ENCODE measurements at regions not wholly inside any gene's neighbourhood (a gene's known extent, or its start where the extent isn't known, plus 50 kb on each side); places are given as distances from the start of the nearest gene placed in this dataset.

DNA sequence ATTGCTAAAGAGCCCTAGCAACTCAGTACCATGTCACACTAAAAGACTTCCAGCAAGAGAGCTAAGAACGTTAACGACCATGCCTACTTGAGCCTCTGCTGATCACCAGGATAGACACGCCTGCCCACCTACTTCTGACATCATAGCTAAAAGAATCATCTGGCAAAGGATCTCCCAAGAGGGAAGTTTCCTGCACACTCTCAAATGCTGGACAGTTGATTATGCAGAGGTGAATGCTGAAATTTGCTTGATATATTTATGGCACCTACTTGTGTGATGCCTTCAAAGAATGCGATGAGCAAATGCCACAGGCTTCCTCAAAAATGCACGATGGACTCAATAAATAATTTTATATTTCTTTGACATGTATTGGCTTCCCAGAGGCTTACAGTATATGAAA is 113.6 kb downstream of the GALC start:
- no peak for DNase-seq (ENCODE audit: low read depth in 2 of 2)

- DNase-seq (ENCODE audit: low read depth in 2 of 2), result no peak
These were observed 114.0 kb downstream of the GALC start for GRCh38 chr14:87878959-87879358.

DNA sequence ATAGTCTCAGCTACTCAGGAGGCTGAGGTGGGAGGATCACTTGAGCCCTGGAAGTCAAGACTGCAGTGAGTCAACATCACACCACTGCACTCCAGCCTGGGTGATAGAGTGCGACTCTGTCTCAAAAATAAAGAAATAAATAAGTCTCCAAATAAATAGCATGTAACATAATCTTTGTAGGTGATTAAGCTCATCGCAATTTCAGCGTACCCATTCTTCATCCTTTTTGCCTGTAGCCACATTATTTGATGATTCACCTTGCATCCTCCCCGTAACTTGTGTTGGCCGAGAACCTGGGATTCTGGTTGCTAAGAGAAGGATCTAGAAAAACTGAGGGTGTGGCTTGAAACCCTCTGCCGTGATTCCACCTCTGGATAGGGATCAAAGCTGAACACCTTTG is 115.1 kb downstream of the GALC start:
- DNase-seq (ENCODE audit: low read depth in 2 of 2), result no peak

- no peak for DNase-seq (ENCODE audit: low read depth in 2 of 2)
These were observed 118.3 kb downstream of the GALC start for GRCh38 chr14:87874676-87875075.

- no peak for DNase-seq (ENCODE audit: low read depth in 2 of 2)
These were observed 119.2 kb downstream of the GALC start for GRCh38 chr14:87873741-87874140.

DNA sequence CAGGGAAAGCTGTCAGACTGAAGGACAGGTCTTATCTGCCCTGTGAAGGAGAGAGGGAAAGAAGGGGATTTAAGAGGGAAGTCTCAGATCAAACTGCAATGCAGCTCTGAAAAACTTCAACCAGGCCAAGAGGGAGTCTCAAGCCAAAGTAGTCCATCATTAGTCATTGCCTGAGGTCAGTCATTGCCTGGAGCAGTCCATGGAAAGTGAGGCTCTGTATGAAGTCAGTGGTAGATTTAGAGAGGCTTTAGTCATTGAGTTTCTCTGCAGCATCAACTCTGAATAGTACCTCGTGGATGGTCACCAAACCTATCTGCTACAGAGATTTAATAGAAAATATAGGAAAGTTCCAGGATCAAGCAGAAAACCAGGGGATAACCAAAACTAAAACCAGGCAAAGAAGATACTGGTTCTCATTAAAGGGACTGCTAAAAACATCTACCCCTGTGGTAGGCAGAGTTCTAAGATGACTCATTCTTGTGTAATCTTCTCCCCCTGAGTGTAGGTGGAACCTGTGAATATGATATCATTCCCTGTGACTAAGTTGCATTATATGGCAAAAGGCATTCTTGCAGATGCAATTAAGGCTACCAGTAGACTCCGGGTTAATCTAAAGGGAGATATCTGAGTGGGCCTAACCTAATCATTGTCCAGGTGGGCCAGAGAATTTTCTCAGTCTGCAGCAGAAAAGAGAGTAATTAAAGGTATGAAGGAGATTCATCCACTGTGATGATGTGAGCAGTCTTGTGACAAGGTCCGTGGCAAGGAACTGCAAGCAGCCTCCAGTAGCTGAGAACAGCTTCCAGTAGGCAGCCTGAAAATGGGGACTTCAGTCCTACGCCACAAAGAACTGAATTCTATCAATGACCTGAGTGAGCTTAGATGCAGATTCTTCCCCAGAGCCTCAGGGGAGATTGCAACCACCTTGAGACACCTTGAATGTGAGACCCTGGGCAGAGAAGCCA is 123.1 kb downstream of the GALC start:
- no peak for DNase-seq (ENCODE audit: low read depth in 2 of 2)

- DNase-seq (ENCODE audit: low read depth in 2 of 2), result no peak
These were observed 124.1 kb downstream of the GALC start for GRCh38 chr14:87868920-87869319.

GRCh38 chr14:87866116-87866515 is 126.9 kb downstream of the GALC start:
- DNase-seq (ENCODE audit: low read depth in 2 of 2), result no peak

DNA sequence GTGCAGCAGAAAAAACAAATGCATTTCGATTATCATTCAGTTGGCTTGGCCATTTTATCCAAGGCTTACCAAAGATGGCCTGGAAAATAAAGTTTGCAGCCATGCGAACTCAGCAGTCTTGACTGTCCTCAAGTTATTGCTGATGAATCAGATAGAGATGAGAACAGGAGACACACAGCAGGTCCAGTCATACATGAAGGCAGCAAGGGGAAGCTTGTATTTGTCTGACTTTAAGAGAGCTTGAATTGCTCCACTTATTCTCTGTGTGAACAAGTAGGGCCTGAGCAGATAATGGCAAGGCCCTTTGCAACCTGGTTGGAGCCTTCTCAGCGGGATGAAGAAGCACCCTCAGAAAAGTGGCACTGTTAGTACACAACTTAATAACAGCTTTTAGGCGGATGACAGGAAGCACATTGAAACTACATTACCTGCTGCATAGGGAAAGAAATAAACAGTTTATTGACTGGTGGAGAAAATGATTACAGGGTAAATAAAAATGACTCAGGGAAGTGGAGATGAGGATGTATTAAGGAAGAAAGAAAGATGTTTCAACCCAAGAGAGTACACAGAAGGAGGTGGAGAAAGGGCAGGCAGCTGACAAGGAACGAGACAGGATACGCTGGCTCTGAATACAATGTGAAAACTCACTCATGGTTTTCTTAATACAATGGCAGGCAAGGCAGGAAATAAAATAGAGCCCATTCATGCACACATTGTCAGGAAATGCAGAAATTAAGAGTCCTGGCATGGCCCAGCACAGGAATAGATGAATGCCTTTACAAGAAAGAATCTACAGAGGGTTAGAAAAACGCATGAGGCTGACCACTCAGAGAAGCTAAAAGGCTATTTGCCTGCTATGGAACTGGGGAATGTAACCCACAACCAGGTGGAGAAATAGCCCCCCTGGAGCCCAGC is 128.4 kb downstream of the GALC start:
- DNase-seq (ENCODE audit: low read depth in 2 of 2), result no peak

DNA sequence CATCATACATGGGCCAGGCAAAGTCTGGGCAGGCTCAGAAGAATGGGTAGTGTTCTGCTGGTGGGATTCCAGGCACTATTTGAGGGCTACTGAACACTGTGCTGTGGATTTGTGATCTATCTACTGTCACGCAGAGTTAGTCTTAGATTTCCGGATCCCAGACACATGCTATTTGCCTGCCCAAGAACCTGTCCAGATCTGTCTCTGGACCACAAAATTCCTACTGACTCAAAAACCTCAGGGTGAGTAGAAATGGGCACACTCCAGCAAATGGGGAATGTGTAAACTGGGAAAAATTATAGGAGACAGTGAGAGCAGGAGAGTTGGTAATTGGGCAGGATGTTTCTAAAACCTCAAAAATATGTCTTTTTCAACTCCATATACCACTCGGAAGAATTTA is 129.9 kb downstream of the GALC start:
- DNase-seq (ENCODE audit: low read depth in 2 of 2), result no peak

- DNase-seq (ENCODE audit: low read depth in 2 of 2), result no peak
These were observed 140.9 kb downstream of the GALC start for GRCh38 chr14:87852107-87852506.

DNA sequence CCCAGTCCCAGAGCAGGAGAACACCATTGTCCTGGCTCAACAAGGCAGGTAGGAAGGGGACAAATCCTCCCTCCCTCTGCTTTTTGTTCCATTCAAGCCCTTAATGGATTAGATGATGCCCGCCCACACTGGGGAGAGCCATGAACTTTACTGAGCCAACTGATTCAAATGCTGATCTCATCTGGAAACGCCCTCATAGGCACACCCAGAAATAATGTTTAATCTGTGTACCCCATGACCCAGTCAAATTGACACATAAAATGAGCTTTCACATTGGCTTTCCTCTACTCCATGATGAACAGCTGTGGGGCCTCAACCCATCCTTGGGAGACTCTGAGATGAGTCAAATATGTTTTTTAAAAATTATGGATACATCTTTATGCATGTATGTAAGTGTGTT is 141.8 kb downstream of the GALC start:
- no peak for DNase-seq (ENCODE audit: low read depth in 2 of 2)

- DNase-seq (ENCODE audit: low read depth in 2 of 2), result no peak
These were observed 145.7 kb downstream of the GALC start for GRCh38 chr14:87847216-87847755.

GRCh38 chr14:87840906-87841305 is 152.1 kb downstream of the GALC start:
- DNase-seq (ENCODE audit: low read depth in 2 of 2), result no peak

GRCh38 chr14:87838931-87839330 is 154.1 kb downstream of the GALC start:
- no peak for DNase-seq (ENCODE audit: low read depth in 2 of 2)

DNA sequence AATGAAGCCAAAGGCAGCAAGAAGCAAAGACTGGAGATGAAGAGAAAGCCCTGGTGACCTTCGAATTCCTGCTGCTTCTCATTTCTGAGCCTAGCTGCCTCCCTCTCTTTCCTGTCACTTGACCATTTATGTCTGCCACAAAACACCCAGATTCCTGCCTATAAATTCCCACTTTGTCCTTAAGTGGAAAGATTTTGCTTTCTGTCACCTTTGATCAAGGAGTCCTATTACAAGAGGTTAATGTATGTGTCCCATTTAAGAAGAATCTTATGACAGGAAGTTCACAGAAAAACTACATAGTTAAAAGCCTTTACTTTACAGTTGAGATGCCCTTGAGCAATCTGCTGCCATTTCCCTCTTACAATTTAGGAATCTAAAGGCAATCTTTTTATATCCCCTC is 155.7 kb downstream of the GALC start:
- DNase-seq (ENCODE audit: low read depth in 2 of 2), result no peak

- no peak for DNase-seq (ENCODE audit: low read depth in 2 of 2)
These were observed 158.4 kb downstream of the GALC start for GRCh38 chr14:87834594-87834993.

GRCh38 chr14:87833026-87833425 is 160.0 kb downstream of the GALC start:
- DNase-seq (ENCODE audit: low read depth in 2 of 2), result no peak

DNA sequence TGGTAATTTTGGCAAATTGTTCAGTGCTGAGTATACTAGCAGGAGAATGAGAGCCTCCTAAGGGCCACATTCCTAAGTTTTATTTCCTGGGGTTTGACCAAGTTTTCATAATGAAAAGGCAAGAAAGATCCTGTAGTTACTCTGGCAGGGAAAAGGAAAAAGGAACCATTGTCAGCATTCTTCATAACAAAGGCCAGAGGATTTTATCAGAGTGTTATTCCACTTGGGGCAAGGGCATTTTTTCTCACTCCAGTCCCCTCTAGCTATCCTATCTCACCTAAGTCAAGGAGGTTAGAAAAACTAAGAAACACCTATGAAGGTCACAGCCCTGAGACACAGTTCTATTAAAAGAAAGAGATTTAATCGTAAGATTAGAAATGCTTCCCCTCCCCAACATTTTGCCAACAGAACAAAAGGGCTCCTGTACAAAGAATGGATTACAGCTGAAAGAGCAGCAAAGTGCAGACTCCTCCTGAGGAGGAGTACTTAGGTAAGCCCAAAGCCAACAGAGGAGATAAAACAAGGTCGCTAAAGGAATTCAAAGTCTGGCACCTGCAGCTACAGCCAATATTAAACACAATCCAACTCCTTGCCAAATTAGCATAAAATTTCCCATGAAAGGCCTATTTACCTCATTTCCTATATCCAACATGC is 162.4 kb downstream of the GALC start:
- DNase-seq (ENCODE audit: low read depth in 2 of 2), result no peak

- DNase-seq (ENCODE audit: low read depth in 2 of 2), result no peak
These were observed 163.4 kb downstream of the GALC start for GRCh38 chr14:87829543-87829942.

DNA sequence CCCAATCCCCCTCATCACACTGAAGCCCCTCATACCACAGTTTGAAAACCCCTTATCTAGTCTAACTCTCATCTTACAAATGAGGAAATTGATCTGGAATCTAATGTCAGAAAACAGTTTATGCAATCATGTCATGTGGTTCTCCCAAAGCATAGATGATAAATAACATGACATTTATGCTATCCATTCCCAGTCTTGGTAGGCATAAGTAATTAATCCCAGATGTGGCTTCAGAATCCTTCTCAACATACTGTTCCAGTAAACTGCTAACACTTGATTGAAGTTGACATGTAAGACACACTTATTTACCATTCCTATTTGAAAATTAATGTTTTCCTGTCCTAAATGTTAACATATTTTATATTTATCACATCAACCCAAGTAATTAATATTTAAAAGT is 168.7 kb downstream of the GALC start:
- DNase-seq (ENCODE audit: low read depth in 2 of 2), result no peak

DNA sequence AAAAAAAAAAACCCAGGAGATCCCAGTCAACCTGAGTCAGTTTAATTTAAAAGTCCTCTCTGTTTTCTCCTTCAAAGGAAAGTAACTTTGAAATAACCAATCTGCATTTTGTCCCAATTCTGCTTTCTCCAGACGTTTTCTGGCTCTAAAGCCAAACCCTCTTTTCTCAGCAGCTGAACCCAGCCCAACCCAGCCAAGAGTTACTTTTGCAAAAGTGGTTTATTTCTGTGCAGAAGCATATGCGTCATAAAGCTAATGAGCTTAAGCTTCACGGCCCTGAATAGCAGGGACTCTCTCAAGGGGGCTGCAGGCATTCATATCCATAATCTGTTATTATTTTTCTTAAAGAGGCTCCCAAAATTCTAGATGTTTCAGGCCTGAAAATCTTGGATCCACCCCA is 176.6 kb downstream of the GALC start:
- no peak for DNase-seq (ENCODE audit: low read depth in 2 of 2)
